IMR-90 (cell line): ENCODE measurements at regions not wholly inside any gene's neighbourhood (a gene's known extent, or its start where the extent isn't known, plus 50 kb on each side); places are given as distances from the start of the nearest gene placed in this dataset.

Source experiments
- ATAC-seq: fragments of 200-7000 bp; cut with Tn5 transposase; 2 replicates; pipeline ENCODE4 v1.9.1; 2020; ENCODE audit warnings: low read depth, mild to moderate bottlenecking, moderate library complexity
- BruUV-seq: library from RNA; stranded (reverse); fragments of 400-500 nt; replicated peaks from 2 replicates; lab custom pipeline; 2021; lab: Mats Ljungman, UMichigan
- CTCF ChIA-PET: fragments of 300-600 bp; formaldehyde crosslinking; extraction: SDS; loops from one replicate; lab custom pipeline; 2021; ENCODE audit warnings: antibody characterized with exemption; lab: Yijun Ruan, JAX
- POLR2A ChIA-PET: fragments of 300-600 bp; sonication (Branson Sonifier 250); formaldehyde crosslinking; loops from one replicate; lab custom pipeline; 2022; ENCODE audit warnings: antibody characterized with exemption; ENCODE audit not compliant: unreplicated experiment; lab: Charles Lee
- DNase-seq: peaks from one replicate; pipeline ENCODE4 v3.0.0; 2013
- H2AFZ ChIP-seq: replicated peaks from 2 replicates; pipeline ENCODE3; 2013; ENCODE audit warnings: low read length, mild to moderate bottlenecking; ENCODE audit not compliant: poor library complexity
- H2AK5ac ChIP-seq: 2 replicates; pipeline ENCODE4 v1.6.1; 2013; ENCODE audit warnings: low read depth, low read length, inconsistent platforms
- H2AK9ac ChIP-seq: replicated peaks from 2 replicates; pipeline ENCODE3; 2013; ENCODE audit warnings: mild to moderate bottlenecking, low read depth, low read length, moderate library complexity; ENCODE audit not compliant: poor library complexity
- H2BK120ac ChIP-seq: 2 replicates; pipeline ENCODE4 v1.6.1; 2013; ENCODE audit warnings: low read depth, low read length, inconsistent platforms
- H2BK15ac ChIP-seq: 3 replicates; pipeline ENCODE4 v1.6.1; 2013; ENCODE audit warnings: low read depth, low read length, inconsistent platforms
- H2BK20ac ChIP-seq: 2 replicates; pipeline ENCODE4 v1.6.1; 2013; ENCODE audit warnings: low read depth, mild to moderate bottlenecking, inconsistent platforms, low read length, moderate library complexity
- H2BK5ac ChIP-seq: 2 replicates; pipeline ENCODE4 v1.6.1; 2013; ENCODE audit warnings: mild to moderate bottlenecking, low read depth, low read length, inconsistent platforms; ENCODE audit not compliant: poor library complexity, severe bottlenecking
- H3K14ac ChIP-seq: replicated peaks from 2 replicates; pipeline ENCODE4 v1.6.1; 2013; ENCODE audit warnings: low read depth, low read length, inconsistent platforms
- H3K18ac ChIP-seq: 2 replicates; pipeline ENCODE4 v1.6.1; 2013; ENCODE audit warnings: low read depth, low read length, control low read depth
- H3K23ac ChIP-seq: 2 replicates; pipeline ENCODE4 v1.6.1; 2013; ENCODE audit warnings: low read depth, low read length, inconsistent platforms
- H3K27ac ChIP-seq: 2 replicates; pipeline ENCODE4 v1.5.1; 2013; ENCODE audit warnings: mild to moderate bottlenecking, control low read depth, low read length; ENCODE audit not compliant: insufficient read depth
- H3K27me3 ChIP-seq: 2 replicates; pipeline ENCODE4 v1.6.1; 2013; ENCODE audit warnings: low read length; ENCODE audit not compliant: control insufficient read depth, insufficient read depth
- H3K36me3 ChIP-seq: 2 replicates; pipeline ENCODE4 v1.6.1; 2013; ENCODE audit warnings: low read length, mixed read lengths; ENCODE audit not compliant: control insufficient read depth, insufficient read depth
- H3K4ac ChIP-seq: 2 replicates; pipeline ENCODE4 v1.6.1; 2013; ENCODE audit warnings: low read depth, low read length, inconsistent platforms
- H3K4me1 ChIP-seq: 2 replicates; pipeline ENCODE4 v1.6.1; 2013; ENCODE audit warnings: low read length, mixed read lengths; ENCODE audit not compliant: control insufficient read depth, insufficient read depth
- H3K4me2 ChIP-seq: 2 replicates; pipeline ENCODE4 v1.6.1; 2013; ENCODE audit warnings: low read depth, mild to moderate bottlenecking, control low read depth, low read length, moderate library complexity
- H3K4me3 ChIP-seq: 2 replicates; pipeline ENCODE4 v1.5.1; 2013; ENCODE audit warnings: low read depth, mild to moderate bottlenecking, control low read depth, low read length, moderate library complexity; ENCODE audit not compliant: insufficient read depth
- H3K56ac ChIP-seq: 2 replicates; pipeline ENCODE4 v1.6.1; 2013; ENCODE audit warnings: low read length, inconsistent platforms; ENCODE audit not compliant: insufficient read depth; ENCODE audit errors: extremely low read depth
- H3K79me1 ChIP-seq, 2 experiments: 2 replicates each; pipeline ENCODE4 v1.6.1; 2013; ENCODE audit warnings: low read length in 2 of 2, inconsistent platforms in 1 of 2, low read depth in 1 of 2
- H3K9ac ChIP-seq: 2 replicates; pipeline ENCODE4 v1.6.1; 2013; ENCODE audit warnings: low read depth, low read length, control low read depth
- H3K9me1 ChIP-seq: 2 replicates; pipeline ENCODE4 v1.6.1; 2013; ENCODE audit warnings: low read length, inconsistent platforms; ENCODE audit not compliant: insufficient read depth
- H3K9me3 ChIP-seq: 2 replicates; pipeline ENCODE4 v1.6.1; 2013; ENCODE audit warnings: low read length; ENCODE audit not compliant: control insufficient read depth, insufficient read depth
- H4K20me1 ChIP-seq: 2 replicates; pipeline ENCODE4 v1.6.1; 2013; ENCODE audit warnings: low read length, inconsistent platforms; ENCODE audit not compliant: insufficient read depth
- H4K5ac ChIP-seq: 2 replicates; pipeline ENCODE4 v1.6.1; 2013; ENCODE audit warnings: mild to moderate bottlenecking, low read depth, low read length, control low read depth
- H4K8ac ChIP-seq, 2 experiments: 2 replicates each; pipeline ENCODE4 v1.6.1; 2013; ENCODE audit warnings: low read depth in 2 of 2, low read length in 2 of 2, control low read depth in 1 of 2, inconsistent platforms in 1 of 2
- H4K91ac ChIP-seq: 2 replicates; pipeline ENCODE4 v1.6.1; 2013; ENCODE audit warnings: low read depth, low read length, inconsistent platforms; ENCODE audit not compliant: insufficient read depth
- WGBS, 2 experiments: methylation state at CpG; one replicate each; pipeline versions ENCODE4 v1.1.5 to v1.1.7; 2013; ENCODE audit warnings: missing lambda C conversion rate in 2 of 2; ENCODE audit not compliant: insufficient read length in 1 of 2; ENCODE audit errors: extremely low coverage in 2 of 2; 5-methylcytosine and 5-hydroxymethylcytosine counted together
- dilution Hi-C: fragments of 300-500 bp; cut with HindIII; formaldehyde crosslinking; loops from one replicate; pipeline ENCODE4 v1.14.3; 2018; ENCODE audit warnings: low sequenced_read_pairs; ENCODE audit not compliant: unreplicated experiment
- in situ Hi-C: fragments of 300-500 bp; cut with MboI; formaldehyde crosslinking; loops from 3 replicates; pipeline ENCODE4 v1.14.3; 2019; ENCODE audit warnings: low sequenced_read_pairs, inconsistent platforms, mixed read lengths
- intact Hi-C: fragments of 100-400 bp; cut with micrococcal nuclease; formaldehyde crosslinking; loops from 2 replicates; pipeline ENCODE4 v1.10.0; 2022
- TF ChIP-seq, protein P1 (sequence below): fragments of 150-350 bp; IDR thresholded peaks from 2 replicates; pipeline ENCODE4 v1.6.1; 2017; ENCODE audit warnings: mild to moderate bottlenecking, antibody characterized with exemption, low read length, low read depth

DNA sequence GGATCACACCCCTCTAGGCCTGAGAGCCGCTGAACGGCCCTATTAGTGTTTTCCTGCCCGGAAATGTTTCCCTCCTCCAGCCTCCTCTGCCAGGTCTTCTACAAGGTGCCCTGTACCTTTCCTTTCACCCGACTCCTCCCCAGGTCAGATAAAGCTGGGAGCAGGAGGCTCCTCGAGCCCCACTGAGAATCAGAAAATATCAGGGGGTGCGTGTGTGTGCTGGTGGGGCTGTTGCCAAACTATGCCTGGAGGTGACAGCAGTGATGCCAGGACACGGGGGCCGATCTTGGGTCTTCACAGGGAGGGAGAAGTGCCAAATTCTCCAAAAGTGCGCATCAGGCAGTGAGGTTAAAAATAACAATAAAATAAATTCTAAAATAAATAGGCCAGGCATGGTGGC lies 222.8 kb upstream of the RREB1 start:
- Histone ChIP-seq H3K9me1 (no peaks in the 10 kb centered on the region), H2AFZ (no peak overlapping the region), H3K4me2 (no peak overlapping the region), H4K20me1 (no peaks in the 10 kb centered on the region), H2AK5ac (no peak overlapping the region), H3K27ac (no peak overlapping the region), H3K14ac (no peak overlapping the region), H3K4me3 (no peak overlapping the region), H3K79me1 (no peaks in the 10 kb centered on the region), H4K5ac (no peak overlapping the region), H3K9me3 (no peaks in the 10 kb centered on the region), H2BK20ac (no peak overlapping the region), H3K4me1 (no peaks in the 10 kb centered on the region), H3K36me3 (no peaks in the 10 kb centered on the region), H3K9ac (no peak overlapping the region), H3K4ac (no peak overlapping the region), H3K27me3 (no peaks in the 10 kb centered on the region), H2BK15ac (no peak overlapping the region), H2BK5ac (no peak overlapping the region), H2BK120ac (no peak overlapping the region), H4K91ac (no peak overlapping the region), H3K18ac (no peak overlapping the region), H3K56ac (no peak overlapping the region), H2AK9ac (no peak overlapping the region), H4K8ac (no peak overlapping the region), H3K23ac (no peak overlapping the region)
- no TSS peak for BruUV-seq
- no CpG with 5 or more reads among the region's 9 CpGs for WGBS, 2 experiments
- intact Hi-C loops (no loop called here), in situ Hi-C loops (no loop called here), dilution Hi-C loops (no loop called here)
- TF ChIP-seq, protein P1, sequence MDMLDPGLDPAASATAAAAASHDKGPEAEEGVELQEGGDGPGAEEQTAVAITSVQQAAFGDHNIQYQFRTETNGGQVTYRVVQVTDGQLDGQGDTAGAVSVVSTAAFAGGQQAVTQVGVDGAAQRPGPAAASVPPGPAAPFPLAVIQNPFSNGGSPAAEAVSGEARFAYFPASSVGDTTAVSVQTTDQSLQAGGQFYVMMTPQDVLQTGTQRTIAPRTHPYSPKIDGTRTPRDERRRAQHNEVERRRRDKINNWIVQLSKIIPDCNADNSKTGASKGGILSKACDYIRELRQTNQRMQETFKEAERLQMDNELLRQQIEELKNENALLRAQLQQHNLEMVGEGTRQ, result no peak
- ChIA-PET POLR2A (no interaction called here), CTCF (no interaction called here)
- ATAC-seq (no peak), DNase-seq (no peak)
